ENCODE measurements at regions not wholly inside any gene's neighbourhood (a gene's known extent, or its start where the extent isn't known, plus 50 kb on each side); places are given as distances from the start of the nearest gene placed in this dataset.
"Not testable (repeated sequence)": the region's sequence is repeated elsewhere in the genome, so short reads cannot be mapped to it uniquely, and the experiment has no call there.

- DNase-seq: no peak
- H3K27ac ChIP-seq: no peak overlapping the region
- no peaks in the 10 kb centered on the region for H3K9me3 ChIP-seq (replicated peaks)
- peaks cover 10% of the 10 kb centered on the region for H3K4me1 ChIP-seq
- peaks cover 26% of the 10 kb centered on the region for H3K27me3 ChIP-seq
- no peaks in the 10 kb centered on the region for H3K36me3 ChIP-seq
- no peak overlapping the region for H3K4me3 ChIP-seq
These were observed 348.0 kb upstream of the TNRC6C start for GRCh38 chr17:77610518-77610893.

GRCh38 chr17:77610972-77611521 lies 347.5 kb upstream of the TNRC6C start:
- Histone ChIP-seq H3K27me3 (peaks cover 26% of the 10 kb centered on the region), H3K4me3 (no peak overlapping the region), H3K4me1 (peaks cover 10% of the 10 kb centered on the region), H3K36me3 (no peaks in the 10 kb centered on the region), H3K27ac (no peak overlapping the region), H3K9me3 (replicated peaks) (no peaks in the 10 kb centered on the region)
- no peak for DNase-seq

GRCh38 chr17:77611791-77612502 lies 346.6 kb upstream of the TNRC6C start:
- DNase-seq: no peak
- Histone ChIP-seq H3K27ac (no peak overlapping the region), H3K4me3 (no peak overlapping the region), H3K4me1 (peaks cover 10% of the 10 kb centered on the region), H3K36me3 (no peaks in the 10 kb centered on the region), H3K27me3 (peaks cover 26% of the 10 kb centered on the region), H3K9me3 (replicated peaks) (no peaks in the 10 kb centered on the region)

GRCh38 chr17:77613218-77613617 lies 345.3 kb upstream of the TNRC6C start:
- Histone ChIP-seq H3K27ac (no peak overlapping the region), H3K36me3 (no peaks in the 10 kb centered on the region), H3K9me3 (replicated peaks) (no peaks in the 10 kb centered on the region), H3K27me3 (peaks cover 19% of the 10 kb centered on the region; the same call in 1 of the 2 replicates), H3K4me1 (peaks cover 7% of the 10 kb centered on the region), H3K4me3 (no peak overlapping the region)
- DNase-seq: no peak

GRCh38 chr17:77613627-77614026 lies 344.9 kb upstream of the TNRC6C start:
- H3K9me3 ChIP-seq (replicated peaks): no peaks in the 10 kb centered on the region
- no peaks in the 10 kb centered on the region for H3K36me3 ChIP-seq
- peaks cover 19% of the 10 kb centered on the region; the same call in 1 of the 2 replicates for H3K27me3 ChIP-seq
- H3K4me3 ChIP-seq: no peak overlapping the region
- peaks cover 3% of the 10 kb centered on the region for H3K4me1 ChIP-seq
- H3K27ac ChIP-seq: no peak overlapping the region
- no peak for DNase-seq

GRCh38 chr17:77615703-77616253 lies 342.7 kb upstream of the TNRC6C start:
- no peak overlapping the region for H3K27ac ChIP-seq
- no peak overlapping the region for H3K4me3 ChIP-seq
- H3K4me1 ChIP-seq: no peaks in the 10 kb centered on the region
- no peak for DNase-seq
- H3K9me3 ChIP-seq (replicated peaks): no peaks in the 10 kb centered on the region
- H3K27me3 ChIP-seq: peaks cover 13% of the 10 kb centered on the region; the same call in 1 of the 2 replicates
- no peaks in the 10 kb centered on the region for H3K36me3 ChIP-seq

GRCh38 chr17:77616254-77616731 lies 342.2 kb upstream of the TNRC6C start:
- H3K27ac ChIP-seq: no peak overlapping the region
- DNase-seq: no peak
- H3K36me3 ChIP-seq: no peaks in the 10 kb centered on the region
- no peaks in the 10 kb centered on the region for H3K9me3 ChIP-seq (replicated peaks)
- H3K27me3 ChIP-seq: peaks cover 13% of the 10 kb centered on the region; the same call in 1 of the 2 replicates
- H3K4me1 ChIP-seq: no peaks in the 10 kb centered on the region
- H3K4me3 ChIP-seq: no peak overlapping the region

- H3K4me1 ChIP-seq: no peaks in the 10 kb centered on the region
- H3K27ac ChIP-seq: no peak overlapping the region
- H3K36me3 ChIP-seq: no peaks in the 10 kb centered on the region
- no peaks in the 10 kb centered on the region for H3K9me3 ChIP-seq (replicated peaks)
- H3K27me3 ChIP-seq: peaks cover 6% of the 10 kb centered on the region; the same call in 1 of the 2 replicates
- no peak for DNase-seq
- H3K4me3 ChIP-seq: no peak overlapping the region
These were observed 341.0 kb upstream of the TNRC6C start for GRCh38 chr17:77617516-77617915.

GRCh38 chr17:77618173-77618572 lies 340.3 kb upstream of the TNRC6C start:
- no peak overlapping the region for H3K4me3 ChIP-seq
- no peaks in the 10 kb centered on the region for H3K4me1 ChIP-seq
- no peaks in the 10 kb centered on the region for H3K9me3 ChIP-seq (replicated peaks)
- H3K36me3 ChIP-seq: no peaks in the 10 kb centered on the region
- H3K27me3 ChIP-seq: peaks cover 6% of the 10 kb centered on the region; the same call in 1 of the 2 replicates
- no peak for DNase-seq
- H3K27ac ChIP-seq: no peak overlapping the region

GRCh38 chr17:77618731-77619130 lies 339.8 kb upstream of the TNRC6C start:
- Histone ChIP-seq H3K9me3 (replicated peaks) (no peaks in the 10 kb centered on the region), H3K27ac (no peak overlapping the region), H3K27me3 (peaks cover 6% of the 10 kb centered on the region; the same call in 1 of the 2 replicates), H3K4me1 (no peaks in the 10 kb centered on the region), H3K36me3 (no peaks in the 10 kb centered on the region), H3K4me3 (no peak overlapping the region)
- DNase-seq: no peak

- Histone ChIP-seq H3K27me3 (peaks cover 6% of the 10 kb centered on the region; the same call in 1 of the 2 replicates), H3K27ac (no peak overlapping the region), H3K9me3 (replicated peaks) (no peaks in the 10 kb centered on the region), H3K4me3 (no peak overlapping the region), H3K4me1 (no peaks in the 10 kb centered on the region), H3K36me3 (no peaks in the 10 kb centered on the region)
- no peak for DNase-seq
These were observed 339.2 kb upstream of the TNRC6C start for GRCh38 chr17:77619326-77619725.

- H3K27me3 ChIP-seq: peaks cover 6% of the 10 kb centered on the region; the same call in 1 of the 2 replicates
- no peak overlapping the region for H3K27ac ChIP-seq
- no peak overlapping the region for H3K4me3 ChIP-seq
- no peaks in the 10 kb centered on the region for H3K4me1 ChIP-seq
- no peak for DNase-seq
- H3K36me3 ChIP-seq: 0 out of 2 replicates have a peak, but pooled peaks cover 2% of the 10 kb centered on the region
- no peaks in the 10 kb centered on the region for H3K9me3 ChIP-seq (replicated peaks)
These were observed 338.7 kb upstream of the TNRC6C start for GRCh38 chr17:77619851-77620250.

GRCh38 chr17:77620282-77620681 lies 338.2 kb upstream of the TNRC6C start:
- H3K27me3 ChIP-seq: peaks cover 6% of the 10 kb centered on the region; the same call in 1 of the 2 replicates
- H3K4me1 ChIP-seq: no peaks in the 10 kb centered on the region; the same call in 1 of the 2 replicates
- H3K9me3 ChIP-seq (replicated peaks): no peaks in the 10 kb centered on the region
- H3K27ac ChIP-seq: no peak overlapping the region
- 0 out of 2 replicates have a peak, but pooled peaks cover 2% of the 10 kb centered on the region for H3K36me3 ChIP-seq
- no peak overlapping the region for H3K4me3 ChIP-seq
- DNase-seq: no peak

- not testable (repeated sequence) for H3K4me3 ChIP-seq; H3K36me3 ChIP-seq; DNase-seq; H3K4me1 ChIP-seq; H3K9me3 ChIP-seq (replicated peaks); H3K27ac ChIP-seq; H3K27me3 ChIP-seq
These were observed 336.4 kb upstream of the TNRC6C start for GRCh38 chr17:77622084-77622483.

- H3K4me1 ChIP-seq: no peaks in the 10 kb centered on the region; the same call in 1 of the 2 replicates
- H3K27me3 ChIP-seq: peaks cover 6% of the 10 kb centered on the region; the same call in 1 of the 2 replicates
- H3K36me3 ChIP-seq: 0 out of 2 replicates have a peak, but pooled peaks cover 2% of the 10 kb centered on the region
- no peaks in the 10 kb centered on the region; the same call in 1 of the 2 replicates for H3K9me3 ChIP-seq (replicated peaks)
- DNase-seq: no peak
- H3K4me3 ChIP-seq: no peak overlapping the region
- H3K27ac ChIP-seq: no peak overlapping the region
These were observed 335.9 kb upstream of the TNRC6C start for GRCh38 chr17:77622647-77623046.
